Esophagus (tissue), 2 donors: ENCODE measurements at regions not wholly inside any gene's neighbourhood (a gene's known extent, or its start where the extent isn't known, plus 50 kb on each side); places are given as distances from the start of the nearest gene placed in this dataset.

Experiments used
- H3K27ac ChIP-seq, 2 donors: one replicate each; pipeline ENCODE4 v1.5.1; 2013; ENCODE audit warnings: low read depth in 2 of 2, mild to moderate bottlenecking in 2 of 2, inconsistent platforms in 1 of 2, low read length in 1 of 2, moderate library complexity in 1 of 2
- H3K27me3 ChIP-seq, 2 donors: one replicate each; pipeline ENCODE4 v1.6.1; 2013; ENCODE audit warnings: low read length in 2 of 2, control low read depth in 1 of 2, mild to moderate bottlenecking in 1 of 2; ENCODE audit not compliant: insufficient read depth in 2 of 2, control insufficient read depth in 1 of 2
- H3K36me3 ChIP-seq, 2 donors: one replicate each; pipeline ENCODE4 v1.6.1; 2013; ENCODE audit warnings: low read length in 1 of 2; ENCODE audit not compliant: control insufficient read depth in 2 of 2, insufficient read depth in 2 of 2
- H3K4me1 ChIP-seq, 2 donors: one replicate each; pipeline ENCODE4 v1.6.1; 2013; ENCODE audit warnings: low read length in 1 of 2; ENCODE audit not compliant: control insufficient read depth in 2 of 2, insufficient read depth in 2 of 2
- H3K4me3 ChIP-seq, 2 donors: one replicate each; pipeline ENCODE4 v1.5.1; 2013; ENCODE audit warnings: low read length in 2 of 2, mild to moderate bottlenecking in 2 of 2, low read depth in 1 of 2, moderate library complexity in 1 of 2
- H3K9me3 ChIP-seq, 2 donors: one replicate each; pipeline ENCODE4 v1.6.1; 2013; ENCODE audit warnings: mild to moderate bottlenecking in 2 of 2, low read depth in 1 of 2, low read length in 1 of 2, moderate library complexity in 1 of 2; ENCODE audit not compliant: control insufficient read depth in 2 of 2, insufficient read depth in 1 of 2
- WGBS, 2 donors: extraction: QIAGEN DNeasy Blood & Tissue Kit; methylation state at CpG; one replicate each; pipeline ENCODE4 v1.1.7; 2013; 5-methylcytosine and 5-hydroxymethylcytosine counted together
- donor health status: healthy with polysubstance abuse.
- donor health status: Bipolar disorder and iron deficiency.

DNA sequence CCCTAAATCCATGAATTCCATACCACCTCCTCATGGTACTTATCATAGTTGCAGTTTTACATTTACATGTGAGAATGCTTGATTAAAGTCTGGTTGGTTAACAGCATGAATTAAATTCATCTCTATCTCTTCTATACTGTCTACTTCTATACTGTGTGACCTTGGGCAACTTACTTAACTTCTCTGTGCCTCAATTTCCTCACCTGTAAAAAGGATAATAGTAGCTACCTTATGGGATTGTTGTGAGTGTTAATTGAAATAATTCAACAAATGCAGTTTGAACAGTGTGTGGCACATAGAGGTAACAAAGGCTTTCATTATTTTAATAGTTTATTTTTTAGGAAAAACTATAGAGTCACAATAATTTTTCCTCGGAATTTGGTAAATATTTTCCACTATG, 231.3 kb downstream of the RRAGC start:
- Histone ChIP-seq H3K27me3 (no peaks in the 10 kb centered on the region), H3K36me3 (no peaks in the 10 kb centered on the region), H3K27ac (no peak overlapping the region), H3K9me3 (no peaks in the 10 kb centered on the region), H3K4me3 (no peak overlapping the region), H3K4me1 (no peaks in the 10 kb centered on the region)
- 86 to 93% methylated on average over 1 of the region's 1 CpG for WGBS, 2 donors

DNA sequence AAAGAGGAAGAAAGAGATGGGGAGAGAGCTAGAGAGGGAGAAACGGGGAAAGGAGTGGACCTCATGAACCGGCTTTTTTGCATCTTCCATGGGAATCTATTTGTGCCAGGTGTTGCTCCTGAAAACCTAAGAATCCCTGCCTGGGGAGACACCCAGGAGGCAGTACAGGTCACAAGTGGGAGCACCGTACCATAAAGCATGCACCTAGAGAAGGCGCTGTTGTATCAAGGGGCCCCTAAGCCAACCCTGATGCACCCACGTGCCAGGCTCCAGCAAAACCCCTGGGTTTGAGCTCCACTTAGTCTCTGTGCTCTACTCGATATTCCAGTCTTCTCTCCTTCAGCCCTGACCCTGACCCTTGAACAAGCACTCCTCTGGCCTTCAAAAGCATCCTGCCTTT, 233.6 kb downstream of the RRAGC start:
- H3K27me3 ChIP-seq, result no peaks in the 10 kb centered on the region
- H3K27ac ChIP-seq, result no peak overlapping the region
- no peaks in the 10 kb centered on the region for H3K4me1 ChIP-seq
- H3K4me3 ChIP-seq, result no peak overlapping the region
- H3K9me3 ChIP-seq, result no peaks in the 10 kb centered on the region
- no peaks in the 10 kb centered on the region for H3K36me3 ChIP-seq
- 79 to 83% methylated on average over 6 of the region's 6 CpGs for WGBS, 2 donors

DNA sequence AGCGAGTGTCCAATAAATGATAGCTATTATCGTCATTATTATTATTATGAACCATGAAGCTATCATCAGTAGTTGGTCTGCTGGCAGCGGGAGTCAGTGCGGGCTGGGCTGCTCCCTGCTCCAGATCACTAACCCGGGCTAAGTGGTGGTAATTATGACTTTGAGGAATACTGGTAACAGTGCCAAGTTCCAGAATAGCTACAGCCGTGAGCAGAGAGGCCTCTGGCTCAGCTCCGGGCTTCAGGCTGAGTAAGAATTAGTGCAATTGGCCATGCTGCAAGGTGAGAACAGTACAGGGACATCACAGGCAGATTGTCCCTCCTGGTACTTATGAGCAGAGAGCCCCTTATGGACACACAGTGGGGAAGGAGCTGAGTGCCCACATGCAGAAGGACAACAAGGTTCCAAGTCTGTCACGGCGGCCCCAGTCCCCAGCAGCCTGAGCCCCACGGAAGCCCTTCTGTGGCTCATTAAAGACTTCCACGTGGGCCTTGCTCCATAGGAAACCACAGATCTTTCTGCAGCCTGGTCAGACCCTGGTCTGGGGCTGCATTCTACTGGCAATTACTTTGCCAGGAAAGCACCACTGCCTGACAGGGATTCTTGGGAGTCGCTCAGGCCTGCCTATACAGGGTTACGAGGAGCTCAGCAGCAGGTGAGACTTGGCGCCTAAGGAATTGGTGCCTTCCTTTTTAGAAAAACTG, 235.1 kb downstream of the RRAGC start:
- Histone ChIP-seq H3K27me3 (no peaks in the 10 kb centered on the region), H3K27ac (no peak overlapping the region), H3K4me3 (no peak overlapping the region), H3K36me3 (no peaks in the 10 kb centered on the region), H3K9me3 (no peaks in the 10 kb centered on the region), H3K4me1 (no peaks in the 10 kb centered on the region)
- 66 to 69% methylated on average over 14 of the region's 14 CpGs for WGBS, 2 donors

DNA sequence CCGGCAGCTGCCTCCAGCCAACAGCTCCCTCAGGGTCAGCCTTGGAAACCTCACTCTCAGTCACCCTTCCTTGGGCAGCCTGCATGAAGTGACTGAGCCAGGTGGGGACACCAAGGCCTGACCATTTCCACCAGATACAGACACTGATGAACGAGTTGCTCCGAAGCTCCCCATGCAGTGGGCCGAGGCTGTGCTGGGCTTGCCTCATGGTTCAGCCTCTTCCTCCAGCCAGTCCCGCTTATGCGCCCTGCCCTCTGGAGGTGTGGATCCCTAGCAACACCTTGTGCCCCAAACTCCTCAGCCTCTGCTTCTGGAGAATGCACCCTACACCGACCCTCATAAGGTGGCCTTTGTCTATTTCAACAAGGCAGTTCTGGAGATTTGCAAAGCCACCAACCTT, 236.0 kb downstream of the RRAGC start:
- Histone ChIP-seq H3K4me1 (no peaks in the 10 kb centered on the region), H3K4me3 (no peak overlapping the region), H3K36me3 (no peaks in the 10 kb centered on the region), H3K9me3 (no peaks in the 10 kb centered on the region), H3K27me3 (no peaks in the 10 kb centered on the region), H3K27ac (no peak overlapping the region)
- WGBS, 2 donors, result 90 to 93% methylated on average over 7 of the region's 7 CpGs

DNA sequence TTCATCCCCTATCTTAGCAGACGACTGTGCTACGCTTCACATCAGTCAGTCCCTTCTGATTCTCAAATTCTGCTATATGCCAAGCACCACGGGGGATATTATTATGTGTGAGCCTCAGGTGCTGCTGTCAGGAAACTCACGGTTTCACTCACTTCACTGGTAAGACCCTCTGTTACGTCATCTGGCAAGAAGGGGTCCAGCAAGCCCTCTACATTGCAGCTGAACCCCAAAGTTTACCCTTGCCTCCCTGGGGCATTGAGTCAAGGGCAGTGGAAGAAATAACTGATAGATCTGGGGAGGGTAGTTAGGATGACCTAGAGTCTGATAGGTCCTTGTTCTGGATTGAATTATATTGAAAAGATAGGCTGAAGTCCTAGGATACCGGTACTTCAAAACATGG, 237.4 kb downstream of the RRAGC start:
- no peaks in the 10 kb centered on the region for H3K27me3 ChIP-seq
- 89 to 90% methylated on average over 6 of the region's 6 CpGs for WGBS, 2 donors
- no peak overlapping the region for H3K27ac ChIP-seq
- no peak overlapping the region for H3K4me3 ChIP-seq
- no peaks in the 10 kb centered on the region for H3K4me1 ChIP-seq
- H3K9me3 ChIP-seq, result no peaks in the 10 kb centered on the region
- no peaks in the 10 kb centered on the region for H3K36me3 ChIP-seq

DNA sequence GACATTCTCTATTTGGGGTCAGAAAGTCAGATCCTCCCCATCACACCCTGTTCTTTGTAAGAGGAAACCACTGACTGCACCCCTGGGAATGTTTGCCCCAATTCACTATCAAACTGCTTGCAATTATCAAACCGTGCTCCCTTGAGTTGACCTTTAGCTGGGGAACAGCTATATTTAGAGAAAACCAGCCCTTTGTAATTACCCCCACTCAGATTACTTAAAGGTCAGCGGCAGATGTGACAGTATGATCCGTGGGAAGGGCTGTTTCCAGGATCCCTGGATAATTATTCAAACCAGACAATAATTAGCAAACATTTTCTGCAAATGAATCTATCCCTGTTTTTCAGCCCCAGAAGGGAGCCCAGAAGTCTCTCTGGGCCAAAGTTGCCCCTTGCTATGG, 242.7 kb downstream of the RRAGC start:
- Histone ChIP-seq H3K27ac (no peak overlapping the region), H3K9me3 (no peaks in the 10 kb centered on the region), H3K4me1 (no peaks in the 10 kb centered on the region), H3K36me3 (no peaks in the 10 kb centered on the region), H3K4me3 (no peak overlapping the region), H3K27me3 (no peaks in the 10 kb centered on the region)
- 56 to 64% methylated on average over 3 of the region's 3 CpGs for WGBS, 2 donors

DNA sequence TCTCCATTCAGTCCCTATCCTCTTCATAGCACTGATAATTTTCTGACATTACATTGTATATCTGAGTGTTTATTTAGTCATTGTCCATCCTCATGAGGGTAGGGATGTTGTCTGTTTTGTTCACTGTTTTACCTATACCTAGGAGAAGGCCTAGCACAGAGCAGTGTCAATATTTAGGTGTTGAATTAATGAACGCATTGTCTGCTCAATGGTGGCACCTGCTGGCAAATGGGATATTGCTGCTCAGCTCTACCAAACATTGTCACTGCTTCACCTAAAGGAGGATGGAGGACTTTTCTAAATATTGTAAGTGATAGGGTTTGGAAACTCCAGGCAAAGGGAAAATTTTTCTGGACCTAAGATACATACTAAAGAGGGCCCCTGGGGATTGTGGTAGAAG, 243.9 kb downstream of the RRAGC start:
- no peaks in the 10 kb centered on the region for H3K27me3 ChIP-seq
- H3K27ac ChIP-seq, result no peak overlapping the region
- WGBS, 2 donors, result 81 to 89% methylated on average over 1 of the region's 1 CpG
- H3K4me3 ChIP-seq, result no peak overlapping the region
- H3K4me1 ChIP-seq, result no peaks in the 10 kb centered on the region
- no peaks in the 10 kb centered on the region for H3K9me3 ChIP-seq
- H3K36me3 ChIP-seq, result no peaks in the 10 kb centered on the region

DNA sequence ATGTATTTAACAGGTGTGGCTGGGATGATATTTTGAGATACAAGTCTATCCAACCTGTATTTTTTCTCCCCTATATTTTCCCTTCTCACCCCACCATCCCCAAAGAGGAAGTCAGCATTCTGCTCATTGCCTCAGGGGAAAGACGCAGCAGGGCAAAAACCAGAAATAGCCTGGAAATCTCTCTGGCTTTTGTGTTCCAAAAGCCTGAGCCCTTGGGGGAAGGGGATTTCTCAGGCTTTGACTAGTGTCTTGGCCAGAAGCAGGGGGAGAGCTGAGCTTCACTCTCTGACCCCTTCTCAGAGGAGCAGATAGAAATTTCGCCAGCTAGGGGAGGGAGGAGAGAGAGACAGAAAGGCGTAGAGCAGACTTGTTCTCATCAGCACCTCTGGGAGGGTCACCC, 244.7 kb downstream of the RRAGC start:
- no peaks in the 10 kb centered on the region for H3K27me3 ChIP-seq
- no peaks in the 10 kb centered on the region for H3K9me3 ChIP-seq
- no peaks in the 10 kb centered on the region for H3K4me1 ChIP-seq
- 64 to 82% methylated on average over 3 of the region's 3 CpGs for WGBS, 2 donors
- H3K4me3 ChIP-seq, result no peak overlapping the region
- H3K36me3 ChIP-seq, result no peaks in the 10 kb centered on the region
- H3K27ac ChIP-seq, result no peak overlapping the region

DNA sequence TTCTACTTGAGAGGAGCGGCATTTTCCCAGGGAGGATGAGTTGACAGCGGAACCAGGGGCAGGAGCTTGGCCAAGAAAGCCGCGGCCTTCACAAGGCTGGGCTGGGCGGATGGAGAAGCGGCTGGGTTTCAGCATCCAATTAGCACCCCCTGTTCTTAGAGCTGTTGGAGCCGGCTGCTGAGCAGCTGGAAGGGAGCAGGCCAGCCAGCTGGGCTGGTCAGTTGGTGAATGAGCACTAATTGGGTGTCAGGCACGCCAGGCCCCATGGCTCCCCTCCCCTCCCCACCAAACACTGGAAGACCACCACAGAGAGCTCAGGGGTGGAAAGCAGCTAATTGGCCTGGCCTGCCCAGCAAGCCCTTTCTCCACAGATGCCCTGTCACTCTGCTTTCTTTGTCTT, 245.6 kb downstream of the RRAGC start:
- no peaks in the 10 kb centered on the region for H3K4me1 ChIP-seq
- H3K4me3 ChIP-seq, result no peak overlapping the region
- H3K9me3 ChIP-seq, result no peaks in the 10 kb centered on the region
- H3K36me3 ChIP-seq, result no peaks in the 10 kb centered on the region
- H3K27ac ChIP-seq, result no peak overlapping the region
- H3K27me3 ChIP-seq, result no peaks in the 10 kb centered on the region
- 65 to 79% methylated on average over 8 of the region's 8 CpGs for WGBS, 2 donors

DNA sequence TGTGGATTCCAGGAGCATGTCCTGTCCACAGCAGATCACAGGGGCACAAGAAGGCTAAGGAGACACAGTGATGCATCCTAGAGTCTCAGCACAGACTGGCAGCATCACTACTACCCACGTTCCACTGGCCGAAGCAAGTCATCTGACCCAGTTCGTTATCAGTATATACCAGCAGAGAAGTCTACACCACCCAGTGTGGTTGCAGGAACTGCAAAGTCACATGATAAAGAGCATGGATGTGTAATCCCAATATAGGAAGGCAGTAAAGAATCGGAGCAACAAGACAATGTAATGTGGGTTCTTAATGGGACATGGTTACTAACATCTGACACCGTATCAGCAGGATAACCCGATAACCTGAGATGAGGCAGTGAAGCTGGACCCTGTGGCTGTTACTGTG, 246.6 kb downstream of the RRAGC start:
- Histone ChIP-seq H3K9me3 (no peaks in the 10 kb centered on the region), H3K27ac (no peak overlapping the region), H3K4me3 (no peak overlapping the region), H3K36me3 (no peaks in the 10 kb centered on the region), H3K4me1 (no peaks in the 10 kb centered on the region), H3K27me3 (no peaks in the 10 kb centered on the region)
- 86 to 93% methylated on average over 6 of the region's 6 CpGs for WGBS, 2 donors
